ENCODE measurements at regions not wholly inside any gene's neighbourhood (a gene's known extent, or its start where the extent isn't known, plus 50 kb on each side); places are given as distances from the start of the nearest gene placed in this dataset.

- Histone ChIP-seq H2AFZ (ENCODE audit: low read depth, low read length) (no peak overlapping the region), H3K79me2 (ENCODE audit: low read length) (no peaks in the 10 kb centered on the region), H3K36me3 (replicated peaks; ENCODE audit: low read depth, low read length) (no peaks in the 10 kb centered on the region), H4K20me1 (ENCODE audit: insufficient read depth, low read length) (no peaks in the 10 kb centered on the region), H3K9me3 (ENCODE audit: insufficient read depth, low read length) (no peaks in the 10 kb centered on the region), H3K27me3 (ENCODE audit: low read depth, low read length) (no peaks in the 10 kb centered on the region), H3K27ac (ENCODE audit: low read length) (no peak overlapping the region), H3K4me1 (ENCODE audit: low read length) (no peaks in the 10 kb centered on the region), H3K9ac (ENCODE audit: low read length) (no peak overlapping the region), H3K4me3 (ENCODE audit: low read length) (no peak overlapping the region), H3K4me2 (ENCODE audit: low read length) (no peak overlapping the region)
- TF ChIP-seq EZH2phosphoT487 (IDR thresholded peaks at IDR 0.05; ENCODE audit: low read depth) = no peak
- TF ChIP-seq, protein P1, sequence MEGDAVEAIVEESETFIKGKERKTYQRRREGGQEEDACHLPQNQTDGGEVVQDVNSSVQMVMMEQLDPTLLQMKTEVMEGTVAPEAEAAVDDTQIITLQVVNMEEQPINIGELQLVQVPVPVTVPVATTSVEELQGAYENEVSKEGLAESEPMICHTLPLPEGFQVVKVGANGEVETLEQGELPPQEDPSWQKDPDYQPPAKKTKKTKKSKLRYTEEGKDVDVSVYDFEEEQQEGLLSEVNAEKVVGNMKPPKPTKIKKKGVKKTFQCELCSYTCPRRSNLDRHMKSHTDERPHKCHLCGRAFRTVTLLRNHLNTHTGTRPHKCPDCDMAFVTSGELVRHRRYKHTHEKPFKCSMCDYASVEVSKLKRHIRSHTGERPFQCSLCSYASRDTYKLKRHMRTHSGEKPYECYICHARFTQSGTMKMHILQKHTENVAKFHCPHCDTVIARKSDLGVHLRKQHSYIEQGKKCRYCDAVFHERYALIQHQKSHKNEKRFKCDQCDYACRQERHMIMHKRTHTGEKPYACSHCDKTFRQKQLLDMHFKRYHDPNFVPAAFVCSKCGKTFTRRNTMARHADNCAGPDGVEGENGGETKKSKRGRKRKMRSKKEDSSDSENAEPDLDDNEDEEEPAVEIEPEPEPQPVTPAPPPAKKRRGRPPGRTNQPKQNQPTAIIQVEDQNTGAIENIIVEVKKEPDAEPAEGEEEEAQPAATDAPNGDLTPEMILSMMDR (IDR thresholded peaks at IDR 0.05; ENCODE audit: low read depth, low read length) = no peak
Observed at GRCh38 chr1:95849439-95849838, 615.4 kb downstream of the RWDD3 start.

DNA sequence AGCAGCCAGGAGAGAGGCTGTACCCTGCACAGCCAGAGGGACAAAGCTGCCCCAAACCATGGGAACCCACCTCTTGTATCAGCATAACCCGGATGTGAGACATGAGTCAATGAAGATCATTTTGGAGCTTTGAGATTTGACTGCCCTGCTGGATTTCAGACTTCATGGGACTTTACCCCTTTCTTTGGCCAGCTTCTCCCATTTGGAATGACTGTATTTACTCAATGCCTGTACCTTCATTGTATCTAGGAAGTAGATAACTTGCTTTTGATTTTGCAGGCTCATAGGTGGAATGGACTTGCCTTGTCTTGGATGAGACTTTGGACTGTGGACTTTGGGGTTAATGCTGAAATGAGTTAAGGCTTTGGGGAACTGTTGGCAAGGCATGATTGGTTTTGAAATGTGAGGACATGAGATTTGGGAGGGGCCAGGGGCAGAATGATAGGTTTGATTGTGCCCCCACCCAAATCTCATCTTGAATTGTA, 616.2 kb downstream of the RWDD3 start:
- no peaks in the 10 kb centered on the region for H3K79me2 ChIP-seq (ENCODE audit: low read length)
- no peaks in the 10 kb centered on the region for H3K4me1 ChIP-seq (ENCODE audit: low read length)

GRCh38 chr1:95850763-95851162, 616.8 kb downstream of the RWDD3 start:
- H3K4me1 ChIP-seq (ENCODE audit: low read length) = no peaks in the 10 kb centered on the region
- no peak overlapping the region for H2AFZ ChIP-seq (ENCODE audit: low read depth, low read length)
- no peak overlapping the region for H3K27ac ChIP-seq (ENCODE audit: low read length)
- no peaks in the 10 kb centered on the region for H3K9me3 ChIP-seq (ENCODE audit: insufficient read depth, low read length)
- no peaks in the 10 kb centered on the region for H3K27me3 ChIP-seq (ENCODE audit: low read depth, low read length)
- H3K79me2 ChIP-seq (ENCODE audit: low read length) = no peaks in the 10 kb centered on the region
- H3K4me3 ChIP-seq (ENCODE audit: low read length) = no peak overlapping the region
- no peak overlapping the region for H3K4me2 ChIP-seq (ENCODE audit: low read length)
- no peaks in the 10 kb centered on the region for H4K20me1 ChIP-seq (ENCODE audit: insufficient read depth, low read length)
- H3K9ac ChIP-seq (ENCODE audit: low read length) = no peak overlapping the region
- H3K36me3 ChIP-seq (replicated peaks; ENCODE audit: low read depth, low read length) = no peaks in the 10 kb centered on the region
- no peak for TF ChIP-seq EZH2phosphoT487 (IDR thresholded peaks at IDR 0.05; ENCODE audit: low read depth)
- TF ChIP-seq, protein P1 (IDR thresholded peaks at IDR 0.05; ENCODE audit: low read depth, low read length) = no peak

More for the DNA sequence above, 616.2 kb downstream of the RWDD3 start:
- H2AFZ ChIP-seq (ENCODE audit: low read depth, low read length) = no peak overlapping the region
- H3K4me2 ChIP-seq (ENCODE audit: low read length) = no peak overlapping the region
- no peak overlapping the region for H3K27ac ChIP-seq (ENCODE audit: low read length)
- TF ChIP-seq EZH2phosphoT487 (IDR thresholded peaks at IDR 0.05; ENCODE audit: low read depth) = no peak
- TF ChIP-seq, protein P1 (IDR thresholded peaks at IDR 0.05; ENCODE audit: low read depth, low read length) = no peak
- no peaks in the 10 kb centered on the region for H3K36me3 ChIP-seq (replicated peaks; ENCODE audit: low read depth, low read length)
- no peak overlapping the region for H3K4me3 ChIP-seq (ENCODE audit: low read length)
- H3K9ac ChIP-seq (ENCODE audit: low read length) = no peak overlapping the region
- H3K9me3 ChIP-seq (ENCODE audit: insufficient read depth, low read length) = no peaks in the 10 kb centered on the region
- H4K20me1 ChIP-seq (ENCODE audit: insufficient read depth, low read length) = no peaks in the 10 kb centered on the region
- no peaks in the 10 kb centered on the region for H3K27me3 ChIP-seq (ENCODE audit: low read depth, low read length)

DNA sequence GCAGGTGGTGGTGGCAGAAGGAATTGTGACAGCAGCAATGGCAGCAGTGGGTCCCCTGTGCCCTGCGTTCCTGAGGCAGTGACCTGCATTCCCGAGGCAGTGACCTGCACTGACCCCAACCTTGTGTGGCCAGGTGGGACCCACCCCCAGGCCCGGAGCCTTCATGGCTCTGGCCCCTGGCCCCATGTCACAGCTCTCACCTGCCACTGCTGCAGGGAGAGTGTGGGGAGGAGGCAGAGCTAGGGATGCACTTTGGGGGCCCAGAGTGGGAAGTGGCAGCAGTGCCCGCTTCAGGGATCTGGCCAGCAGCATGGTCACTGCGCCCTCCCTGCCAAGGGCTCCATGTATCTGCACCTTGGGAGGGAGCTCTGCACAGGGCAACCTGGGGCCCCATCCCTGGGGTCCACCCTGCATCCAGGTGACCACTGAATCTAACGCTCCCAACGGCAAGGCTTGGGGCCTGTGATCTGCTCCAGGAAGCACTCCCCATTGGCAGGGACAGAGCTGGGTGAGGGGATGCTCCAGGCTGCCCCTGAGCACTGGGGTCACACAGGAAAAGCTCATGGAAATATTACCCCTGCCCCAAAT, 618.6 kb downstream of the RWDD3 start:
- Histone ChIP-seq H2AFZ (ENCODE audit: low read depth, low read length) (no peak overlapping the region), H3K9ac (ENCODE audit: low read length) (no peak overlapping the region), H3K4me3 (ENCODE audit: low read length) (no peak overlapping the region), H3K9me3 (ENCODE audit: insufficient read depth, low read length) (no peaks in the 10 kb centered on the region), H4K20me1 (ENCODE audit: insufficient read depth, low read length) (no peaks in the 10 kb centered on the region), H3K4me2 (ENCODE audit: low read length) (no peak overlapping the region), H3K27me3 (ENCODE audit: low read depth, low read length) (no peaks in the 10 kb centered on the region), H3K4me1 (ENCODE audit: low read length) (no peaks in the 10 kb centered on the region), H3K36me3 (replicated peaks; ENCODE audit: low read depth, low read length) (no peaks in the 10 kb centered on the region), H3K27ac (ENCODE audit: low read length) (no peak overlapping the region), H3K79me2 (ENCODE audit: low read length) (no peaks in the 10 kb centered on the region)
- TF ChIP-seq EZH2phosphoT487 (IDR thresholded peaks at IDR 0.05; ENCODE audit: low read depth) = no peak
- TF ChIP-seq, protein P1 (IDR thresholded peaks at IDR 0.05; ENCODE audit: low read depth, low read length) = no peak
